Glutamatergic neuron (in vitro differentiated cells): ENCODE measurements at regions not wholly inside any gene's neighbourhood (a gene's known extent, or its start where the extent isn't known, plus 50 kb on each side); places are given as distances from the start of the nearest gene placed in this dataset.

Source experiments
- DNase-seq: peaks from one replicate; pipeline ENCODE4 v3.0.0; 2022
- H3K27ac Mint-ChIP-seq: one replicate; pipeline ENCODE4 v1.8.0; 2020; ENCODE audit warnings: mild to moderate bottlenecking, mixed read lengths, inconsistent platforms; ENCODE audit not compliant: unreplicated experiment
- H3K27me3 Mint-ChIP-seq: one replicate; pipeline ENCODE4 v1.8.0; 2020; ENCODE audit warnings: mild to moderate bottlenecking, moderate library complexity, mixed read lengths, inconsistent platforms; ENCODE audit not compliant: unreplicated experiment
- H3K36me3 Mint-ChIP-seq: one replicate; pipeline ENCODE4 v1.8.0; 2020; ENCODE audit warnings: mild to moderate bottlenecking, mixed read lengths, inconsistent platforms; ENCODE audit not compliant: unreplicated experiment
- H3K4me1 Mint-ChIP-seq: one replicate; pipeline ENCODE4 v1.8.0; 2020; ENCODE audit warnings: mild to moderate bottlenecking, low read depth, mixed read lengths, inconsistent platforms; ENCODE audit not compliant: unreplicated experiment
- H3K4me3 Mint-ChIP-seq: one replicate; pipeline ENCODE4 v1.8.0; 2020; ENCODE audit warnings: mild to moderate bottlenecking, mixed read lengths, inconsistent platforms; ENCODE audit not compliant: unreplicated experiment
- H3K9me3 Mint-ChIP-seq: one replicate; pipeline ENCODE4 v1.8.0; 2020; ENCODE audit warnings: mild to moderate bottlenecking, moderate library complexity, mixed read lengths, inconsistent platforms; ENCODE audit not compliant: unreplicated experiment
- TF ChIP-seq, protein P1 (sequence below): fragments of 200-600 bp; sonication (generic); IDR thresholded peaks from one replicate; pipeline ENCODE4 v1.5.0; 2021; ENCODE audit not compliant: partially characterized antibody, unreplicated experiment

DNA sequence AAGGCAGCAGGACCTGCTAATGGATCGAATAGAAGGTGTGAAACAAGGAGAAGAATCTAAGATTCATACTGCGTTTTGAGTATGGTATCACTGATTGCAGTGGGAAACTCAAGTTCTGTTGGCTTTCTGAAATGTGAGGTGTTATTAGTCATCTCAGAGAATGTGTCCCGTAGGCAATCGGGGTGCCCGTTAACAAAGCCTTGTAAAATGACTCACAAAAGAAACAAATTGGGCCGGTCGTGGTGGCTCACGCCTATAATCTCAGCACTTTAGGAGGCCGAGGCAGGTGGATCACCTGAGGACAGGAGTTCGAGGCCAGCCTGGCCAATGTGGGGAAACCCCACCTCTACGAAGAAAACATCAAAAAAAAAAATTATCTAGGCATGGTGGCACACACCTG, 118.2 kb upstream of the C7orf33 start:
- Mint-ChIP-seq H3K27ac (no peak overlapping the region), H3K4me1 (no peaks in the 10 kb centered on the region), H3K27me3 (peaks cover 2% of the 10 kb centered on the region), H3K4me3 (no peak overlapping the region), H3K36me3 (peaks cover 5% of the 10 kb centered on the region), H3K9me3 (peaks cover 5% of the 10 kb centered on the region)
- no peak for DNase-seq
- TF ChIP-seq, protein P1, sequence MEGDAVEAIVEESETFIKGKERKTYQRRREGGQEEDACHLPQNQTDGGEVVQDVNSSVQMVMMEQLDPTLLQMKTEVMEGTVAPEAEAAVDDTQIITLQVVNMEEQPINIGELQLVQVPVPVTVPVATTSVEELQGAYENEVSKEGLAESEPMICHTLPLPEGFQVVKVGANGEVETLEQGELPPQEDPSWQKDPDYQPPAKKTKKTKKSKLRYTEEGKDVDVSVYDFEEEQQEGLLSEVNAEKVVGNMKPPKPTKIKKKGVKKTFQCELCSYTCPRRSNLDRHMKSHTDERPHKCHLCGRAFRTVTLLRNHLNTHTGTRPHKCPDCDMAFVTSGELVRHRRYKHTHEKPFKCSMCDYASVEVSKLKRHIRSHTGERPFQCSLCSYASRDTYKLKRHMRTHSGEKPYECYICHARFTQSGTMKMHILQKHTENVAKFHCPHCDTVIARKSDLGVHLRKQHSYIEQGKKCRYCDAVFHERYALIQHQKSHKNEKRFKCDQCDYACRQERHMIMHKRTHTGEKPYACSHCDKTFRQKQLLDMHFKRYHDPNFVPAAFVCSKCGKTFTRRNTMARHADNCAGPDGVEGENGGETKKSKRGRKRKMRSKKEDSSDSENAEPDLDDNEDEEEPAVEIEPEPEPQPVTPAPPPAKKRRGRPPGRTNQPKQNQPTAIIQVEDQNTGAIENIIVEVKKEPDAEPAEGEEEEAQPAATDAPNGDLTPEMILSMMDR = no peak

DNA sequence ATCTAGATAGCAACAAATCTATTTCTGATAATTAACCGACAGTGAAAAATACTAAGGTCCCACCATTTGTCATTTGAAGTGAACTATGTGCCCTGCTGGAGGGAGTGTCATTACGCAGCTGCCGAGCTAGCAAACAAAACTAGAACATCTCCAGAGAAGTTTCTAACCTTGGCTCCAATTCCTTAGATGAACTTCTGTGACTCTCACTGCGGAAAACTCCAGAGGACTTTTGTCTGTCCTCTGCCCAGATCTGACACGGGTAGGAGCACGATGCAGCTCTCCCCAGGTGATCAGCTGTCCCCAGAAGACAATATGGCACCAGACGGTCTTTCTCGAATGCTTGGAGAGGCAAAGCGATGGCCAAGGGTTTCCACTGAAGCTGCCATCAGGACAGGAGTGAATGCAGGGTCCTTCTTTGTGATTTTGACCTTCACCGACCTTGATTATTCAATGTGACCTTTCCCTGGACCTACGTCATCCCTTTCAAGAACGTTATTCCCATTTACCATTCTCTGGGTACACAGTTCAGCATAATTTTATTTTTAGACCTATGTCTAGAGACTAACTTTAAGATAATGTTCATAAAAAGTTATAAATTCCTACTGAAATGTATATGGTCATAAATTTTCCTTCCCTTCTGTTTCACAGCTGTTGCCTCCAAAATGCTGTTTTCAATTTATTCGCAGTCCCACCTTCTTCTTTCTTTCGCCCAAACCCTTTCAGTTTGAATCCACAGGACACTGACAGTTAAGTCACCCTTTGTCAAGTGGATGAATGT, 116.7 kb upstream of the C7orf33 start:
- H3K9me3 Mint-ChIP-seq = peaks cover 5% of the 10 kb centered on the region
- DNase-seq = no peak
- peaks cover 2% of the 10 kb centered on the region for H3K27me3 Mint-ChIP-seq
- TF ChIP-seq, protein P1 = no peak
- peaks cover 5% of the 10 kb centered on the region for H3K36me3 Mint-ChIP-seq
- H3K4me1 Mint-ChIP-seq = peaks cover 2% of the 10 kb centered on the region
- H3K27ac Mint-ChIP-seq = no peak overlapping the region
- no peak overlapping the region for H3K4me3 Mint-ChIP-seq

DNA sequence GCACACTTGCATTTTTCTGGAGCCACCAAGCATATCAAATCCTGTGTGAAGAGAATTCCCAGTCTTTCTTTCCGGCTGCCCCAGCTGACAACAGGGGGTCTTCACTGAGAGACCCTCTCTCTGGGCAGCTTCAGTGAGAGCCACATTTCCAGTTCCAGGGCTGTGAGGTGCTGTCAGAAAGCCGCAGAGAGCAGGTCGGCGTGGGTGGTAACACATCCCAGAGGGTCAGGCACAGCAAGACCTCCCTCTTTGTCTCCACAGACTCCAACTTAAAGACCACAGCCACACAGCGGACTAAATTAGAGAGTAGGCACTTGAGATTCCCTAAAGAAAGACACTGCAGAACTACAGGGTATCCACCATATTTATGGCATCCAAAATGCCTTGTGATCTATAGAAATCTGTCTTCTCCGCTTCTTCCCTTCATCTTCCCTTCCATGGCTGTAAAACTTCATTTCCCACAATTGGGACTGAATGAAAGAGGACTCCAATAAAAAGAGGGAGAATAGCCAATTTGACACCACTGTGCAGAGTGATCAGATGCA, 116.0 kb upstream of the C7orf33 start:
- H3K4me3 Mint-ChIP-seq = no peak overlapping the region
- H3K27me3 Mint-ChIP-seq = peaks cover 2% of the 10 kb centered on the region
- TF ChIP-seq, protein P1 = no peak
- peaks cover 4% of the 10 kb centered on the region for H3K4me1 Mint-ChIP-seq
- H3K27ac Mint-ChIP-seq = no peak overlapping the region
- H3K9me3 Mint-ChIP-seq = peaks cover 5% of the 10 kb centered on the region
- no peak for DNase-seq
- peaks cover 5% of the 10 kb centered on the region for H3K36me3 Mint-ChIP-seq

DNA sequence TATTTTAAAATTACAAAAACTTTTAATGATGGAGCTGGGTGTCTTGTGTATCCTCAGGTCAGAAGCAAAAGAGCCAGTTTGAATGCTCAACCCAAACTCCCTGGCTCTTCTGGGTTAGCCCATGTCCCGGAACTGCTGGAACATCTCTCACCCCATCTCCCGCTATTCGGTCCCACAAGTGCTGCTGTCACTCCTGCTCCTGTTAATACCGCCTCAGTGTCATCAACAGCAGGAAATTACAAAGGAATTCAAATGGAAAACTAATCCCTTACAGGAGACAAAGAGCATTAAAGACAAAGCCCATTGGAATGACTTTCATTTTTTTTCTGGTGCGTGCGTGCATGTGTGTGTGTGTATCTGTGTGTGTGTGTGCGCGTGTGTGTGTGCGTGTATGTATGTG, 112.0 kb upstream of the C7orf33 start:
- DNase-seq = no peak
- Mint-ChIP-seq H3K4me1 (peaks cover 23% of the 10 kb centered on the region), H3K9me3 (peaks cover 5% of the 10 kb centered on the region), H3K4me3 (no peak overlapping the region), H3K36me3 (no peaks in the 10 kb centered on the region), H3K27me3 (peaks cover 2% of the 10 kb centered on the region), H3K27ac (no peak overlapping the region)
- TF ChIP-seq, protein P1 = no peak

DNA sequence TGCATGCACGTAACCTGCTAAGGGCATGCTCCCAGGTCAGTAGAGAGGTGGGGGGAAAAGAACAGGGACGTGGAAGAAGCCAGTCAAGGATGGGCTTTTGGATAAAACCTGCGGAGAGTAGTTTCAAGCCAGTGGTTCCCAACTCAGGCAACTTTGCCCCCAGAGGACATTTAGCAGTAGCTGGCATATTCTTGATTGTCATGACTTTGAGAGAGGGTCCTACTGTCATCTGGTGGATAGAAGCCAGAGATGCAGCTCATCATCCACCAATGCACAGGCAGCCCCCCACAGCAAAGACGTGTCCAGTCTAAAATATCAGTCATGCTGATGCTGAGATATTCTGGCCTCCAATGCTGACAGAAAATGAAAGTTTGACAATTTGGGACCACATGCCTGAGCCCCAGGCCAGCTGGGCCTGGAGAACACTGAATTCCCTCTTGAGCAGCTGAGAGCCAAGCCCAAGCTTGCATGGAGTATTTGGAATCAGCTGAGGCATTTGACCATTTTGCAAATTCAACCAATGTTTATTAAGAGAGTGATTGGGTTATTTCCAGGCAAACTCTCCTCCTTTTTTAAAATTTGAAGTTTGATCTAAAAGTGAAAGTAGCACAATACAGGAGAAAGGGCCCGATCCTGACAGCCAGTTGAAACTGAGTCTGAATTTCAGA, 110.0 kb upstream of the C7orf33 start:
- no peak for DNase-seq
- Mint-ChIP-seq H3K36me3 (no peaks in the 10 kb centered on the region), H3K9me3 (peaks cover 5% of the 10 kb centered on the region), H3K27ac (no peak overlapping the region), H3K4me3 (no peak overlapping the region), H3K4me1 (peaks cover 28% of the 10 kb centered on the region), H3K27me3 (peaks cover 2% of the 10 kb centered on the region)
- TF ChIP-seq, protein P1 = no peak
